SJSA1 (cell line): ENCODE measurements at regions not wholly inside any gene's neighbourhood (a gene's known extent, or its start where the extent isn't known, plus 50 kb on each side); places are given as distances from the start of the nearest gene placed in this dataset.

Source experiments
- DNase-seq, 2 experiments: peaks; one replicate each; pipeline ENCODE4 v3.0.0-alpha.2; 2015 to 2020; ENCODE audit warnings: low spot score in 2 of 2, low read depth in 1 of 2
- H3K27ac ChIP-seq: fragments of 250-450 bp; sonication (Bioruptor Pico); 2 replicates; pipeline ENCODE4 v1.5.1; 2020; ENCODE audit warnings: mild to moderate bottlenecking, moderate library complexity
- H3K27me3 ChIP-seq: fragments of 250-450 bp; sonication (Bioruptor Pico); replicated peaks from 2 replicates; pipeline ENCODE4 v1.5.1; 2020; ENCODE audit warnings: mild to moderate bottlenecking, moderate library complexity
- H3K36me3 ChIP-seq: fragments of 250-450 bp; sonication (Bioruptor Pico); 2 replicates; pipeline ENCODE4 v1.5.1; 2020; ENCODE audit warnings: mild to moderate bottlenecking
- H3K4me1 ChIP-seq: fragments of 250-450 bp; sonication (Bioruptor Pico); replicated peaks from 2 replicates; pipeline ENCODE4 v1.6.1; 2021; ENCODE audit warnings: mild to moderate bottlenecking
- H3K4me3 ChIP-seq: fragments of 250-450 bp; sonication (Bioruptor Pico); 2 replicates; pipeline ENCODE4 v1.5.1; 2020; ENCODE audit warnings: mild to moderate bottlenecking
- H3K9me3 ChIP-seq: fragments of 250-450 bp; sonication (Bioruptor Pico); replicated peaks from 2 replicates; pipeline ENCODE4 v1.5.1; 2020; ENCODE audit warnings: mild to moderate bottlenecking

DNA sequence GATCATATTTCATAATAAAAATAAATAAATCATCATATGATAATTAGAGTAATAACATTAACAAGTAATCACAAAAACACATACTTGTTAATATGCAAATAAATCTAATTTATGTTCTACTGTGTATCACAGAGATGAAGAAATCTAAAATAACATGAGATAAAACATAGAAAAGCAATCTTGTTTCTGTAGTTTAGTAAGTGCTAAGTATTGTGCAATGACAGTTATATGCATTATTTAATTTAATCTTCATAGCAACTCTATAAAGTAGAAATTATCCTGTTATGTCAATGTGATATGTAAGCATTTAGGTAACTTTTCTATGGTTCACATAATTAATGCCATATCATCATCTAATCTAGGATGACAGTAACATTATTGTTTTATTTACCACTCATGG, 108.2 kb upstream of the KCNMB2 start:
- H3K4me3 ChIP-seq = no peak overlapping the region
- no peaks in the 10 kb centered on the region for H3K4me1 ChIP-seq
- no peaks in the 10 kb centered on the region for H3K27me3 ChIP-seq
- H3K9me3 ChIP-seq = no peaks in the 10 kb centered on the region
- H3K27ac ChIP-seq = no peak overlapping the region
- no peaks in the 10 kb centered on the region for H3K36me3 ChIP-seq
- no peak for DNase-seq

- Histone ChIP-seq H3K4me1 (no peaks in the 10 kb centered on the region), H3K4me3 (no peak overlapping the region), H3K27me3 (no peaks in the 10 kb centered on the region), H3K36me3 (no peaks in the 10 kb centered on the region), H3K9me3 (no peaks in the 10 kb centered on the region), H3K27ac (no peak overlapping the region)
- DNase-seq = no peak
These were observed 101.9 kb upstream of the KCNMB2 start for GRCh38 chr3:178434206-178434805.

- Histone ChIP-seq H3K4me3 (no peak overlapping the region), H3K4me1 (no peaks in the 10 kb centered on the region; the same call in 1 of the 2 replicates), H3K36me3 (no peaks in the 10 kb centered on the region), H3K9me3 (no peaks in the 10 kb centered on the region), H3K27me3 (no peaks in the 10 kb centered on the region), H3K27ac (no peak overlapping the region)
- no peak for DNase-seq
These were observed 100.7 kb upstream of the KCNMB2 start for GRCh38 chr3:178435575-178435974.

DNA sequence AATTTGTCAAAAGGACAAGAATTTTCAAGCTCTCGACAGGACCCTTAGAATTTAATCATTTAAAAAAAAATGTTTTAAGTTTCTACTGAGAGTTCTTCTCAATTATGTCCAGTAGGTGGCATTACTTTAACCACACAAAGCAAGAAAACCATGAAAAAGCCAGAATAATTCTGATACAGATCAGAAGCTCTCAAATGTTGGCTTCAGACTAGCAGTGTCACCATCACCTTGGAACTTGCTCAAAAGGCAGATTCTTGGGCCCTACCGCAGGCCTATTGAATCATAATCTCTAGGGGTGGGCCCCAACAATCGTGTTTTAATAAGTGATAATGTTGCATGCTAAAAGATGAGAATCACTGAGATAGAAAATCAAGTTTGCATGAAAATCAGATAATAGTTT, 99.5 kb upstream of the KCNMB2 start:
- H3K27me3 ChIP-seq = no peaks in the 10 kb centered on the region
- no peaks in the 10 kb centered on the region; the same call in 1 of the 2 replicates for H3K4me1 ChIP-seq
- no peak overlapping the region for H3K4me3 ChIP-seq
- no peaks in the 10 kb centered on the region for H3K9me3 ChIP-seq
- no peaks in the 10 kb centered on the region for H3K36me3 ChIP-seq
- DNase-seq = peak in 1 of 2 experiments; percentile 14
- no peak overlapping the region for H3K27ac ChIP-seq

- Histone ChIP-seq H3K27me3 (no peaks in the 10 kb centered on the region), H3K4me1 (no peaks in the 10 kb centered on the region; the same call in 1 of the 2 replicates), H3K36me3 (no peaks in the 10 kb centered on the region), H3K9me3 (no peaks in the 10 kb centered on the region), H3K4me3 (no peak overlapping the region), H3K27ac (no peak overlapping the region)
- no peak for DNase-seq
These were observed 99.0 kb upstream of the KCNMB2 start for GRCh38 chr3:178437236-178437635.

GRCh38 chr3:178439504-178439903, 96.7 kb upstream of the KCNMB2 start:
- Histone ChIP-seq H3K27ac (no peak overlapping the region), H3K9me3 (no peaks in the 10 kb centered on the region), H3K4me1 (no peaks in the 10 kb centered on the region; the same call in 1 of the 2 replicates), H3K36me3 (no peaks in the 10 kb centered on the region), H3K4me3 (no peak overlapping the region), H3K27me3 (no peaks in the 10 kb centered on the region)
- peak in 1 of 2 experiments; percentile 9 for DNase-seq

- Histone ChIP-seq H3K27me3 (no peaks in the 10 kb centered on the region), H3K4me1 (no peaks in the 10 kb centered on the region; the same call in 1 of the 2 replicates), H3K27ac (no peak overlapping the region), H3K4me3 (no peak overlapping the region), H3K9me3 (no peaks in the 10 kb centered on the region), H3K36me3 (no peaks in the 10 kb centered on the region)
- DNase-seq = no peak
These were observed 96.2 kb upstream of the KCNMB2 start for GRCh38 chr3:178440043-178440442.

- no peak overlapping the region for H3K4me3 ChIP-seq
- no peaks in the 10 kb centered on the region for H3K9me3 ChIP-seq
- no peaks in the 10 kb centered on the region; the same call in 1 of the 2 replicates for H3K4me1 ChIP-seq
- no peak for DNase-seq
- no peaks in the 10 kb centered on the region for H3K36me3 ChIP-seq
- H3K27ac ChIP-seq = no peak overlapping the region
- H3K27me3 ChIP-seq = no peaks in the 10 kb centered on the region
These were observed 92.6 kb upstream of the KCNMB2 start for GRCh38 chr3:178443634-178444033.

DNA sequence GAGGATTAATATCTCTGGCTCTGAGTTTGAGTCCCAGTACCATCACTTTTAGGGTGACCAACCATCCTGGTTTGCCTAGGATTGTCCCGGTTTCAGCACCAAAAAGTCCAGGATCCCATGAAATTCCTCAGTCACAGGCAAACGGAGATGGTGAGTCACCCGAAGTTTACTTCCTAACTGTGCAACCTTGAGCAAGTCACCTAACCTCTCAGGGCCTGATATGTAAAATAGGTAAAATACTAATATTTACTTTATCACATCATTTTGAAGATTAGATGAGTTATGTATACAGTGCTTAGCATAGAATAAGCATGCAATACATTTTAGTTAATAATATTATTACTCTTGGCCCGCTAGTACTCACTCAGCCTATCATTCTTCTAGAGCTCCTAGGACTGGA, 91.1 kb upstream of the KCNMB2 start:
- Histone ChIP-seq H3K27ac (no peak overlapping the region), H3K36me3 (no peaks in the 10 kb centered on the region), H3K9me3 (no peaks in the 10 kb centered on the region), H3K4me3 (no peak overlapping the region), H3K4me1 (no peaks in the 10 kb centered on the region), H3K27me3 (no peaks in the 10 kb centered on the region)
- DNase-seq = no peak

GRCh38 chr3:178446059-178446458, 90.2 kb upstream of the KCNMB2 start:
- H3K27me3 ChIP-seq = no peaks in the 10 kb centered on the region
- no peak for DNase-seq
- no peaks in the 10 kb centered on the region for H3K4me1 ChIP-seq
- no peaks in the 10 kb centered on the region for H3K36me3 ChIP-seq
- no peak overlapping the region for H3K27ac ChIP-seq
- no peaks in the 10 kb centered on the region for H3K9me3 ChIP-seq
- no peak overlapping the region for H3K4me3 ChIP-seq

DNA sequence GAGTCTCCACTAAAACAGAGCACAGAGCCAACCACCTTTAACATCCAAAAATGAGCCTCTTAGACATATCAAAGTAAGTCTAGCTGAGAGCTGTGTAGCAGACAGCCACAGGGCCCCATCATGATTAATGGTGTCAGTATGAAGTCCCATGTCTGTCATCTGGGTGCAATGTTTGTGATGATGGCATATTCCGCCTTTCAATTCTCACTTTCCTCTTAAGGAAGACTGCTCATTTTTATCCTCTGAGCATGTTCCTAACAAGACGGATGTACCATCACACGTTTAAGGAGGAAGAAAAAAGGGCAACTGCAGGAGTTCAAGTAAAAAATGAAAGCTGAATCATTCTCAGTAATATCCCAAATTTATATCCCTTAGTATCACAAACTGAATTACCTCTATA, 85.8 kb upstream of the KCNMB2 start:
- H3K4me1 ChIP-seq = no peaks in the 10 kb centered on the region
- H3K27me3 ChIP-seq = no peaks in the 10 kb centered on the region
- no peak overlapping the region for H3K27ac ChIP-seq
- H3K4me3 ChIP-seq = no peak overlapping the region
- no peaks in the 10 kb centered on the region for H3K36me3 ChIP-seq
- no peak for DNase-seq
- H3K9me3 ChIP-seq = no peaks in the 10 kb centered on the region

GRCh38 chr3:178451799-178452198, 84.4 kb upstream of the KCNMB2 start:
- Histone ChIP-seq H3K9me3 (no peaks in the 10 kb centered on the region), H3K27me3 (no peaks in the 10 kb centered on the region), H3K4me1 (no peaks in the 10 kb centered on the region), H3K36me3 (no peaks in the 10 kb centered on the region), H3K27ac (no peak overlapping the region), H3K4me3 (no peak overlapping the region)
- DNase-seq = no peak

DNA sequence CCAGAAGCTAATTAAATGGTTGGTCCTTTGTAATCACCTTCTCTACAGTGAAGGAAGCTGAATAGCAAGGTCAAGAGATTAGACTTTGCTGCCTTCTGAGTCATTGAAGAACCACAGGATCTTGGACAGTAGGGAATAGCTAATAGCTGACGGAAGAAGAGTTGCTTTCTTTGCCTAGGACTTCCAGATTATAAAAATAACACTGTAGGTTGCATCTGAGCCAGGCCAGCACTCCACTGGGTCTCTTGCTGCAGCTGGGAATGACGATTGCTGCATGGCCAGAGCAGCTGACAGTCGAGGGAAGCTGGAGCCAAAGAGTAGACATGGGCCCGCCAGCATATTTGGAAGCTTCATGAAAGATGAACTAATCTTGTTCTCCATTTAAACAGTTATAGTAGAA, 81.5 kb upstream of the KCNMB2 start:
- Histone ChIP-seq H3K9me3 (no peaks in the 10 kb centered on the region), H3K36me3 (no peaks in the 10 kb centered on the region), H3K4me1 (no peaks in the 10 kb centered on the region), H3K27me3 (no peaks in the 10 kb centered on the region), H3K27ac (no peak overlapping the region), H3K4me3 (no peak overlapping the region)
- DNase-seq = no peak

DNA sequence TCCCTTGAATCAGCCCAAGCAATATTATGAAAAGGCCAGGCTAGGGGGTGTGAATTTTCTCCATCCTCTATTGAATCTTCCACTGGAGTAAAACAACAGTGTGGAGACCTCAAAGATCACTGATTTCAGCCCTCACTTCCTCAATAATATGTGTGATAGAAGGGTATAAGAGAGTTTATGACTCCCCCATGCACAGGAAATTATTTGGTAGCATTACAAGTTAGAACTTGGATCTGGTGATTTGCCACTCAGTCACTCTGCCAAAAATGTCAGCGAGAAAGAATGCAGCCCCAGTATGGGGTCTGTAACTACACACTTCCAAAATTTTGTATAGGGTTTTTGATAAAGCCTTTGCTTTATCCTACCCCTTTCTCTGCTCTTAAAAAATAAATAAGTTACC, 81.0 kb upstream of the KCNMB2 start:
- H3K4me1 ChIP-seq = no peaks in the 10 kb centered on the region
- H3K27ac ChIP-seq = no peak overlapping the region
- H3K36me3 ChIP-seq = no peaks in the 10 kb centered on the region
- H3K9me3 ChIP-seq = no peaks in the 10 kb centered on the region
- H3K4me3 ChIP-seq = no peak overlapping the region
- H3K27me3 ChIP-seq = no peaks in the 10 kb centered on the region
- DNase-seq = no peak

GRCh38 chr3:178455946-178456345, 80.3 kb upstream of the KCNMB2 start:
- H3K4me3 ChIP-seq = no peak overlapping the region
- no peaks in the 10 kb centered on the region for H3K36me3 ChIP-seq
- H3K27me3 ChIP-seq = no peaks in the 10 kb centered on the region
- H3K27ac ChIP-seq = no peak overlapping the region
- no peaks in the 10 kb centered on the region for H3K4me1 ChIP-seq
- H3K9me3 ChIP-seq = no peaks in the 10 kb centered on the region
- no peak for DNase-seq
